ENCODE measurements at regions not wholly inside any gene's neighbourhood (a gene's known extent, or its start where the extent isn't known, plus 50 kb on each side); places are given as distances from the start of the nearest gene placed in this dataset.

DNA sequence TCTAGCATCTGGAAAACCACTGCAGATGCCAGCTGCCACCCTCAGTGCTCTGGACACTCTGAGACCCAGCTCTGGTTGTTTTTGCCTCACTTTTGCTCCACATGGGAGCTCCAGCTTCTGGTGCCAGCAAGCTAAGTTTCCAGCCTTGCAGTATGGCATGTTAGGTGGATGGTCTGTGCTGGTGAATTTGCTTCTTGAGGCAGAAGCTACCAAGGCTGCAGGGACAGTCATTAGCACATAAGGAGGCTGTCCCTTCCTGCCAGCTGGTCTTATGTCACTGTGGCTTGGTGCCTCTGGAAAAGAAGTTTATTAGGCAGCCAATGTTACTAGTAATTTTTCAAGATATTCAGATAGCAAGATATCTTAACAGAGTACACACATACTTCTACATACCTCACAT, 64.2 kb upstream of the CSRP2 start (continued):
- TF ChIP-seq MYBL2 (CRISPR knock-in tag; IDR thresholded peaks at IDR 0.05) (no peak), FOXK1 (CRISPR knock-in tag; IDR thresholded peaks at IDR 0.05) (no peak)

GRCh38 chr12:76942267-76942666, 63.4 kb upstream of the CSRP2 start:
- DNase-seq (ENCODE audit: low spot score) (no peak), ATAC-seq (no peak)
- Mint-ChIP-seq H3K27me3 (ENCODE audit: low read depth) (no peaks in the 10 kb centered on the region; the same call in 1 of the 2 replicates), H3K36me3 (no peaks in the 10 kb centered on the region), H3K27ac (no peak overlapping the region), H3K4me3 (no peak overlapping the region), H3K4me1 (peaks cover 9% of the 10 kb centered on the region), H3K9me3 (no peaks in the 10 kb centered on the region)
- ChIA-PET POLR2A (no interaction called here), CTCF (no interaction called here)
- TF ChIP-seq TEAD1 (CRISPR knock-in tag; IDR thresholded peaks at IDR 0.05) (no peak), ZNF423 (CRISPR knock-in tag; IDR thresholded peaks at IDR 0.05) (no peak), ZNF263 (CRISPR knock-in tag; IDR thresholded peaks at IDR 0.05; ENCODE audit: low read depth) (no peak), JAZF1 (CRISPR knock-in tag; IDR thresholded peaks at IDR 0.05) (no peak), SMAD4 (CRISPR knock-in tag; IDR thresholded peaks at IDR 0.05) (no peak)

- H3K27me3 Mint-ChIP-seq (ENCODE audit: low read depth), result no peaks in the 10 kb centered on the region; the same call in 1 of the 2 replicates
- H3K27ac Mint-ChIP-seq, result no peak overlapping the region
- no peak for ATAC-seq
- H3K36me3 Mint-ChIP-seq, result no peaks in the 10 kb centered on the region
- ChIA-PET CTCF (interaction anchor here (0.9 kb wide), 1 partner anchor 70 kb away, joined by 5 read pairs; no protein-coding TSS in a partner anchor), POLR2A (interaction anchor here (0.6 kb wide), 1 partner anchor 12 kb away, joined by 3 read pairs; no protein-coding TSS in a partner anchor)
- H3K4me1 Mint-ChIP-seq, result peaks cover 17% of the 10 kb centered on the region
- no peak for DNase-seq (ENCODE audit: low spot score)
- no peak overlapping the region for H3K4me3 Mint-ChIP-seq
- H3K9me3 Mint-ChIP-seq, result peaks cover 5% of the 10 kb centered on the region
- no peak for TF ChIP-seq CREB1 (CRISPR knock-in tag; IDR thresholded peaks at IDR 0.05)
- TF ChIP-seq EMX1 (CRISPR knock-in tag; IDR thresholded peaks at IDR 0.05), result no peak
- TF ChIP-seq AFF4 (CRISPR knock-in tag; IDR thresholded peaks at IDR 0.05; ENCODE audit: borderline replicate concordance), result no peak
- TF ChIP-seq, protein P1, sequence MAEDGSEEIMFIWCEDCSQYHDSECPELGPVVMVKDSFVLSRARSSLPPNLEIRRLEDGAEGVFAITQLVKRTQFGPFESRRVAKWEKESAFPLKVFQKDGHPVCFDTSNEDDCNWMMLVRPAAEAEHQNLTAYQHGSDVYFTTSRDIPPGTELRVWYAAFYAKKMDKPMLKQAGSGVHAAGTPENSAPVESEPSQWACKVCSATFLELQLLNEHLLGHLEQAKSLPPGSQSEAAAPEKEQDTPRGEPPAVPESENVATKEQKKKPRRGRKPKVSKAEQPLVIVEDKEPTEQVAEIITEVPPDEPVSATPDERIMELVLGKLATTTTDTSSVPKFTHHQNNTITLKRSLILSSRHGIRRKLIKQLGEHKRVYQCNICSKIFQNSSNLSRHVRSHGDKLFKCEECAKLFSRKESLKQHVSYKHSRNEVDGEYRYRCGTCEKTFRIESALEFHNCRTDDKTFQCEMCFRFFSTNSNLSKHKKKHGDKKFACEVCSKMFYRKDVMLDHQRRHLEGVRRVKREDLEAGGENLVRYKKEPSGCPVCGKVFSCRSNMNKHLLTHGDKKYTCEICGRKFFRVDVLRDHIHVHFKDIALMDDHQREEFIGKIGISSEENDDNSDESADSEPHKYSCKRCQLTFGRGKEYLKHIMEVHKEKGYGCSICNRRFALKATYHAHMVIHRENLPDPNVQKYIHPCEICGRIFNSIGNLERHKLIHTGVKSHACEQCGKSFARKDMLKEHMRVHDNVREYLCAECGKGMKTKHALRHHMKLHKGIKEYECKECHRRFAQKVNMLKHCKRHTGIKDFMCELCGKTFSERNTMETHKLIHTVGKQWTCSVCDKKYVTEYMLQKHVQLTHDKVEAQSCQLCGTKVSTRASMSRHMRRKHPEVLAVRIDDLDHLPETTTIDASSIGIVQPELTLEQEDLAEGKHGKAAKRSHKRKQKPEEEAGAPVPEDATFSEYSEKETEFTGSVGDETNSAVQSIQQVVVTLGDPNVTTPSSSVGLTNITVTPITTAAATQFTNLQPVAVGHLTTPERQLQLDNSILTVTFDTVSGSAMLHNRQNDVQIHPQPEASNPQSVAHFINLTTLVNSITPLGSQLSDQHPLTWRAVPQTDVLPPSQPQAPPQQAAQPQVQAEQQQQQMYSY (CRISPR knock-in tag; IDR thresholded peaks at IDR 0.05), result no peak
- TF ChIP-seq, protein P2, sequence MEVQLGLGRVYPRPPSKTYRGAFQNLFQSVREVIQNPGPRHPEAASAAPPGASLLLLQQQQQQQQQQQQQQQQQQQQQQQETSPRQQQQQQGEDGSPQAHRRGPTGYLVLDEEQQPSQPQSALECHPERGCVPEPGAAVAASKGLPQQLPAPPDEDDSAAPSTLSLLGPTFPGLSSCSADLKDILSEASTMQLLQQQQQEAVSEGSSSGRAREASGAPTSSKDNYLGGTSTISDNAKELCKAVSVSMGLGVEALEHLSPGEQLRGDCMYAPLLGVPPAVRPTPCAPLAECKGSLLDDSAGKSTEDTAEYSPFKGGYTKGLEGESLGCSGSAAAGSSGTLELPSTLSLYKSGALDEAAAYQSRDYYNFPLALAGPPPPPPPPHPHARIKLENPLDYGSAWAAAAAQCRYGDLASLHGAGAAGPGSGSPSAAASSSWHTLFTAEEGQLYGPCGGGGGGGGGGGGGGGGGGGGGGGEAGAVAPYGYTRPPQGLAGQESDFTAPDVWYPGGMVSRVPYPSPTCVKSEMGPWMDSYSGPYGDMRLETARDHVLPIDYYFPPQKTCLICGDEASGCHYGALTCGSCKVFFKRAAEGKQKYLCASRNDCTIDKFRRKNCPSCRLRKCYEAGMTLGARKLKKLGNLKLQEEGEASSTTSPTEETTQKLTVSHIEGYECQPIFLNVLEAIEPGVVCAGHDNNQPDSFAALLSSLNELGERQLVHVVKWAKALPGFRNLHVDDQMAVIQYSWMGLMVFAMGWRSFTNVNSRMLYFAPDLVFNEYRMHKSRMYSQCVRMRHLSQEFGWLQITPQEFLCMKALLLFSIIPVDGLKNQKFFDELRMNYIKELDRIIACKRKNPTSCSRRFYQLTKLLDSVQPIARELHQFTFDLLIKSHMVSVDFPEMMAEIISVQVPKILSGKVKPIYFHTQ (CRISPR knock-in tag; IDR thresholded peaks at IDR 0.05), result no peak
- no peak for TF ChIP-seq HMGA2 (CRISPR knock-in tag; IDR thresholded peaks at IDR 0.05)
- no peak for TF ChIP-seq TEAD1 (CRISPR knock-in tag; IDR thresholded peaks at IDR 0.05)
- TF ChIP-seq ATF3 (CRISPR knock-in tag; conservative IDR thresholded peaks at IDR 0.05), result no peak
- TF ChIP-seq ZBTB21 (CRISPR knock-in tag; IDR thresholded peaks at IDR 0.05; ENCODE audit: borderline replicate concordance), result no peak
- no peak for TF ChIP-seq MXD4 (CRISPR knock-in tag; IDR thresholded peaks at IDR 0.05; ENCODE audit: borderline replicate concordance)
- no peak for TF ChIP-seq ZNF263 (CRISPR knock-in tag; IDR thresholded peaks at IDR 0.05; ENCODE audit: low read depth)
- no peak for TF ChIP-seq MLX (CRISPR knock-in tag; IDR thresholded peaks at IDR 0.05)
- no peak for TF ChIP-seq NR3C1 (CRISPR knock-in tag; conservative IDR thresholded peaks at IDR 0.05; ENCODE audit: low read depth)
- no peak for TF ChIP-seq OVOL2 (CRISPR knock-in tag; IDR thresholded peaks at IDR 0.05; ENCODE audit: borderline replicate concordance)
- TF ChIP-seq MYBL2 (CRISPR knock-in tag; IDR thresholded peaks at IDR 0.05), result no peak
- TF ChIP-seq NFATC4 (CRISPR knock-in tag; IDR thresholded peaks at IDR 0.05), result no peak
- no peak for TF ChIP-seq ESRRA (CRISPR knock-in tag; IDR thresholded peaks at IDR 0.05; ENCODE audit: borderline replicate concordance)
These were observed 62.0 kb upstream of the CSRP2 start for GRCh38 chr12:76940671-76941445.
